Esophagus muscularis mucosa (tissue), 3 donors: ENCODE measurements at regions not wholly inside any gene's neighbourhood (a gene's known extent, or its start where the extent isn't known, plus 50 kb on each side); places are given as distances from the start of the nearest gene placed in this dataset.

Experiments
- CTCF ChIP-seq, 3 experiments: fragments of 200-600 bp in 2 of 3; fragments of 450-650 bp in 1 of 3; sonication (generic) in 2 of 3; IDR thresholded peaks; one replicate each; pipeline ENCODE4 v1.5.1; 2017 to 2019; ENCODE audit warnings: antibody characterized with exemption in 3 of 3, mild to moderate bottlenecking in 2 of 3, moderate library complexity in 1 of 3
- POLR2A ChIP-seq: fragments of 450-650 bp; IDR thresholded peaks from one replicate; pipeline ENCODE4 v1.6.1; 2017; ENCODE audit warnings: antibody characterized with exemption, moderate library complexity, mild to moderate bottlenecking, low read depth

DNA sequence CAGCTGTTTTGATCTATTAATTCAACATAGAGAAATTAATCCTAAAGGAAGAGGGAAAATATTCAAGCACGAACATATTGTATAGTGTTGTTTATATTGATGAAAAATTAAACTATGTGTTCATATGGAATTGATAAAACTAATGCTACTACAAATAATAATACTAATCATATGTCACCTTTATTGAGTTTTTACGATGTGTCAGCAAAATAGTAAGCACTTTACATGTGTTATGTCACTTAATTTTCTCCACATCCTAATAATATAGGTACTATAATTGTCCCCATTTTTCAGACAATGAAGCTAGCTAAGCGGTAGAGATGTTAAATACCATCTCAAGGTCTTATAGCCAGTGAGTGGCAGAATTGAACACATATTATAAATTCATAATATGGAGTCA, 2008.5 kb upstream of the WWC1 start:
- TF ChIP-seq CTCF (IDR thresholded peaks at IDR 0.05) = no peak
- TF ChIP-seq POLR2A = no peak
